ENCODE measurements at regions not wholly inside any gene's neighbourhood (a gene's known extent, or its start where the extent isn't known, plus 50 kb on each side); places are given as distances from the start of the nearest gene placed in this dataset.
"Not testable (repeated sequence)": the region's sequence is repeated elsewhere in the genome, so short reads cannot be mapped to it uniquely, and the experiment has no call there.

GRCh38 chr7:42677751-42678699 lies 233.8 kb downstream of the C7orf25 start:
- DNase-seq, result no peak

- no peak for DNase-seq
Measured at GRCh38 chr7:42674541-42674940, 237.3 kb downstream of the C7orf25 start.

- no peak for DNase-seq
Measured at GRCh38 chr7:42673951-42674350, 237.9 kb downstream of the C7orf25 start.

- DNase-seq, result no peak
Measured at GRCh38 chr7:42672339-42672999, 239.4 kb downstream of the C7orf25 start.

- no peak for DNase-seq
Measured at GRCh38 chr7:42671627-42672026, 240.2 kb downstream of the C7orf25 start.

- DNase-seq, result no peak
Measured at GRCh38 chr7:42666994-42667393, 244.9 kb downstream of the C7orf25 start.

- no peak for DNase-seq
Measured at GRCh38 chr7:42662862-42663261, 249.0 kb downstream of the C7orf25 start.

- no peak for DNase-seq
Measured at GRCh38 chr7:42661312-42661711, 250.6 kb downstream of the C7orf25 start.

GRCh38 chr7:42650701-42651100 lies 261.2 kb downstream of the C7orf25 start:
- DNase-seq, result no peak

GRCh38 chr7:42650171-42650570 lies 261.7 kb downstream of the C7orf25 start:
- no peak for DNase-seq

- no peak for DNase-seq
Measured at GRCh38 chr7:42645906-42646305, 266.0 kb downstream of the C7orf25 start.

GRCh38 chr7:42642699-42643098 lies 269.2 kb downstream of the C7orf25 start:
- DNase-seq, result no peak

GRCh38 chr7:42639930-42640329 lies 271.9 kb downstream of the C7orf25 start:
- no peak for DNase-seq

- not testable (repeated sequence) for DNase-seq
Measured at GRCh38 chr7:42636380-42636779, 275.5 kb downstream of the C7orf25 start.

GRCh38 chr7:42628054-42628453 lies 283.8 kb downstream of the C7orf25 start:
- no peak for DNase-seq

- DNase-seq, result no peak
Measured at GRCh38 chr7:42627626-42628025, 284.2 kb downstream of the C7orf25 start.

- no peak for DNase-seq
Measured at GRCh38 chr7:42627101-42627500, 284.8 kb downstream of the C7orf25 start.

- no peak for DNase-seq
Measured at GRCh38 chr7:42625421-42625820, 286.4 kb downstream of the C7orf25 start.

- DNase-seq, result no peak
Measured at GRCh38 chr7:42624471-42624870, 287.4 kb downstream of the C7orf25 start.

- DNase-seq, result no peak
Measured at GRCh38 chr7:42621543-42622219, 290.2 kb downstream of the C7orf25 start.

GRCh38 chr7:42618651-42619360 lies 293.1 kb downstream of the C7orf25 start:
- DNase-seq, result no peak

GRCh38 chr7:42617806-42618457 lies 293.9 kb downstream of the C7orf25 start:
- DNase-seq, result no peak
